GM12873 (cell line): ENCODE measurements at regions not wholly inside any gene's neighbourhood (a gene's known extent, or its start where the extent isn't known, plus 50 kb on each side); places are given as distances from the start of the nearest gene placed in this dataset.

Source experiments
- CTCF ChIP-seq: IDR thresholded peaks from 2 replicates; pipeline ENCODE4 v1.5.1; 2012; ENCODE audit warnings: low read depth, mild to moderate bottlenecking, moderate library complexity, low read length, control low read depth; ENCODE audit not compliant: insufficient read depth; ENCODE audit errors: missing control alignments

GRCh38 chr20:60365882-60366281 is 407.7 kb downstream of the CDH26 start:
- TF ChIP-seq CTCF, result no peak

- no peak for TF ChIP-seq CTCF
Measured at GRCh38 chr20:60371384-60371783, 413.2 kb downstream of the CDH26 start.

- no peak for TF ChIP-seq CTCF
Measured at GRCh38 chr20:60372275-60372674, 414.1 kb downstream of the CDH26 start.

GRCh38 chr20:60372822-60373221 is 414.6 kb downstream of the CDH26 start:
- TF ChIP-seq CTCF, result no peak

GRCh38 chr20:60378620-60379019 is 420.4 kb downstream of the CDH26 start:
- TF ChIP-seq CTCF, result no peak

GRCh38 chr20:60381643-60382400 is 423.6 kb downstream of the CDH26 start:
- no peak for TF ChIP-seq CTCF

DNA sequence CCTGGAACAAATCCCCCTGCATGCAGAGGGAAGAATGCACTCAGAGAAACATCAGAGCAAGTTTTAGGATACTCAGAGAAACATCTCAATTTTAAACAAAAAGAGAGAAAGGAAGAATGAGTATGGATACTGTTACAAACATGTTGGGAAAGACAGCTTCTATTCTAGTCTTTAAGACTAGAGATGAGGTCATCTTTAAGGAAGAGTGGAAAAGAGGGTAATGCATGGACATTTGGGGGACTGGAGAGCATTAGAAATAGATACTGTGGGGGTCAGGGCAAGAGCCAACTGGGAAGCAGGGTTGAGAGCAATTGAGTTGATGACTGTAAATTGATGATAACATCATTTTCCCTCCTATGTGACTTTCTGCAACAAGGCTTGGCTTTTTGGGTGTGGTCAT is 431.2 kb downstream of the CDH26 start:
- TF ChIP-seq CTCF, result no peak

DNA sequence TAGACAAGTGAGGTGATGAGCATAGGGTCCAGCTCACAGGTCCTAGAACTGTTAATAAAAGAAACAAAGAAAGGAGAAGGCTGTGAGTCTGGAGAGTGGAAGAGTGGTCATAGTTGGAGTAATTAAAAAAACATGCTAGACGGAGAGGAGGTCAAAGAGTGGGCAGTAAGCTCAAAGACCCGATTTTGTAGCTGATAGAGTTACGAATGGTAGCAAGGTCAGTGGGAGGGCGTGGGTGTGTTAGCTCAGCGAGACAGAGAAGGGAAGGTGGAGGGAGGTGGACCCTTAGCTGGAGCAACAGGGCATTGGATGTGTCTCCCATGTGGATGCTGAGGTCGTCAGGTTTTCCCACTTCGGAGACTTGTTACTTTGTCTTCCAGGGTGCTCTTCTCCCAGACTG is 431.7 kb downstream of the CDH26 start:
- no peak for TF ChIP-seq CTCF
